Left colon (tissue), 2 donors: ENCODE measurements at regions not wholly inside any gene's neighbourhood (a gene's known extent, or its start where the extent isn't known, plus 50 kb on each side); places are given as distances from the start of the nearest gene placed in this dataset.

Experiments
- ATAC-seq: fragments of 200-7000 bp; cut with Tn5 transposase; one replicate; pipeline ENCODE4 v1.9.1; 2020; ENCODE audit warnings: mild to moderate bottlenecking, moderate library complexity
- DNase-seq, 2 donors: peaks; one replicate each; pipeline ENCODE4 v3.0.0-alpha.2; 2020
- intact Hi-C, 2 donors: fragments of 100-400 bp; cut with DNase I in 1 of 2; cut with micrococcal nuclease in 1 of 2; formaldehyde crosslinking; loops; one replicate each; pipeline versions ENCODE4 v1.11.2 to v1.14.0; 2022; cut with DNase I, micrococcal nuclease
- donor health status: DM: no; HTN: no; CAD: no.
- donor health status: DM: yes; HTN: yes; CAD: no.

- ATAC-seq (no peak), DNase-seq (no peak)
- intact Hi-C loops: no loop called here
Observed at GRCh38 chr1:18039102-18039501, 68.5 kb upstream of the IGSF21 start.

- DNase-seq (peak in 1 of 2 donors; percentile 38), ATAC-seq (no peak)
- intact Hi-C loops: no loop called here
Observed at GRCh38 chr1:18041102-18041501, 66.5 kb upstream of the IGSF21 start.

GRCh38 chr1:18041685-18042355 is 65.8 kb upstream of the IGSF21 start:
- ATAC-seq (no peak), DNase-seq (no peak)
- intact Hi-C loops: no loop called here

GRCh38 chr1:18043871-18044270 is 63.7 kb upstream of the IGSF21 start:
- no peak for ATAC-seq
- intact Hi-C loops: no loop called here
- DNase-seq: no peak

- no peak for DNase-seq
- intact Hi-C loops: no loop called here
- ATAC-seq: no peak
Observed at GRCh38 chr1:18045203-18045602, 62.4 kb upstream of the IGSF21 start.

GRCh38 chr1:18045621-18046020 is 62.0 kb upstream of the IGSF21 start:
- ATAC-seq: no peak
- intact Hi-C loops: no loop called here

GRCh38 chr1:18047122-18047521 is 60.5 kb upstream of the IGSF21 start:
- intact Hi-C loops: no loop called here
- ATAC-seq: no peak
- DNase-seq: no peak

More at GRCh38 chr1:18045621-18046020, 62.0 kb upstream of the IGSF21 start:
- no peak for DNase-seq

- no peak for ATAC-seq
- no peak for DNase-seq
- intact Hi-C loops: no loop called here
Observed at GRCh38 chr1:18049228-18049627, 58.4 kb upstream of the IGSF21 start.

- no peak for DNase-seq
- intact Hi-C loops: no loop called here
- no peak for ATAC-seq
Observed at GRCh38 chr1:18052671-18053070, 54.9 kb upstream of the IGSF21 start.

- intact Hi-C loops: no loop called here
- ATAC-seq (no peak), DNase-seq (no peak)
Observed at GRCh38 chr1:18055156-18055555, 52.4 kb upstream of the IGSF21 start.

- no peak for DNase-seq
- no peak for ATAC-seq
- intact Hi-C loops: no loop called here
Observed at GRCh38 chr1:18056545-18056944, 51.1 kb upstream of the IGSF21 start.

- ATAC-seq: no peak
- no peak for DNase-seq
- intact Hi-C loops: no loop called here
Observed at GRCh38 chr1:18057623-18058022, 50.0 kb upstream of the IGSF21 start.
